ENCODE measurements at regions not wholly inside any gene's neighbourhood (a gene's known extent, or its start where the extent isn't known, plus 50 kb on each side); places are given as distances from the start of the nearest gene placed in this dataset.
"Not testable (repeated sequence)": the region's sequence is repeated elsewhere in the genome, so short reads cannot be mapped to it uniquely, and the experiment has no call there.

DNA sequence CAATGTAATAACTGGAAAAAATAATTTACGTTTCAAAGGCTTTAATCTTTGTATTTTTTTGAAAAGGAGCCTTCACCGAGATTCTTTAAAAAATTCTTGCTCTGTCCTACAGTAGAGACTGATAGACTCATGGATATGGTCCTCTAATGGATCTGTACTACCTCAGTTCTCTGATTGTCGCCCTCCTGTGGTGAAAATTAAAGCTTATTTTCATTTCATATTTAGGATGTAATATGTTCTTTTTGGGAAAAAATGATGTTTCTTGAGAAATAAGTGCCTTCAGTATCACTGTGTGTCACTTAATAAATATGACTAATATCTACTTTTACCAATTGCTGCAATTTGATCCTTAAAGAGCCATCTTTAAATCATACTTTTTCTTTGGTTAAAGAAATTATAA lies 4593.3 kb upstream of the OR11H1 start:
- FAIRE-seq; DNase-seq; H3K27me3 ChIP-seq; H3K4me1 ChIP-seq; ATAC-seq; H3K36me3 ChIP-seq; H3K27ac ChIP-seq; H3K9me3 ChIP-seq; intact Hi-C loops (cut with DNase I); H3K4me3 ChIP-seq: not testable (repeated sequence)
- WGBS, 2 donors, result 13 to 14% methylated on average over 3 of the region's 3 CpGs

- DNase-seq (peak in 3 of 6 donors; percentile 19 to 80 (median 61)), ATAC-seq (no peak), FAIRE-seq (no peak)
- 58 to 60% methylated on average over 69 of the region's 69 CpGs for WGBS, 2 donors
- no peaks in the 10 kb centered on the region for H3K4me1 ChIP-seq
- intact Hi-C loops (cut with DNase I), result no loop called here
- no peaks in the 10 kb centered on the region for H3K27me3 ChIP-seq
- no peaks in the 10 kb centered on the region for H3K9me3 ChIP-seq
- no peak overlapping the region for H3K4me3 ChIP-seq
- no peak for TF ChIP-seq CTCF (IDR thresholded peaks at IDR 0.05)
- H3K36me3 ChIP-seq, result no peaks in the 10 kb centered on the region
- H3K27ac ChIP-seq, result no peak overlapping the region
Observed at GRCh38 chr22:10961043-10961860, 4566.7 kb upstream of the OR11H1 start.

- peak in 1 of 6 donors; percentile 50 for DNase-seq
Observed at GRCh38 chr22:10961861-10962255, 4566.1 kb upstream of the OR11H1 start.

More at GRCh38 chr22:10961861-10962255, 4566.1 kb upstream of the OR11H1 start:
- H3K27ac ChIP-seq; intact Hi-C loops (cut with DNase I); H3K27me3 ChIP-seq; FAIRE-seq; H3K4me1 ChIP-seq; H3K9me3 ChIP-seq; ATAC-seq; H3K36me3 ChIP-seq; H3K4me3 ChIP-seq: not testable (repeated sequence)
- whole genome bisulfite sequencing, 2 donors, result 63 to 67% methylated on average over 14 of the region's 14 CpGs

All from pancreas (tissue), 10 donors.